SK-N-SH (cell line): ENCODE measurements at regions not wholly inside any gene's neighbourhood (a gene's known extent, or its start where the extent isn't known, plus 50 kb on each side); places are given as distances from the start of the nearest gene placed in this dataset.
"Not testable (repeated sequence)": the region's sequence is repeated elsewhere in the genome, so short reads cannot be mapped to it uniquely, and the experiment has no call there.

Source experiments
- CHD2 ChIP-seq: fragments of 150-350 bp; IDR thresholded peaks from 2 replicates; pipeline ENCODE4 v1.6.1; 2018; ENCODE audit warnings: low read length; ENCODE audit not compliant: partially characterized antibody
- EP300 ChIP-seq, 2 experiments: IDR thresholded peaks; 2 replicates each; pipeline versions ENCODE4 v1.4.0 to v1.6.1; 2012; ENCODE audit warnings: borderline replicate concordance in 1 of 2, low read depth in 1 of 2, low read length in 1 of 2
- EZH2phosphoT487 ChIP-seq: fragments of 200-600 bp; sonication (generic); IDR thresholded peaks from 2 replicates; pipeline ENCODE4 v1.6.1; 2017; ENCODE audit warnings: low read depth, mixed run types, mild to moderate bottlenecking, antibody characterized with exemption, moderate library complexity, borderline replicate concordance
- MXI1 ChIP-seq: IDR thresholded peaks from 2 replicates; pipeline ENCODE4 v1.6.1; 2012; ENCODE audit warnings: mild to moderate bottlenecking, low read depth, low read length, improper control_type of control experiment
- POLR2AphosphoS5 ChIP-seq: IDR thresholded peaks from 2 replicates; pipeline ENCODE4 v1.6.1; 2012; ENCODE audit warnings: low read depth, low read length
- TAF1 ChIP-seq: IDR thresholded peaks from 2 replicates; pipeline ENCODE4 v1.6.1; 2012; ENCODE audit warnings: low read depth, mild to moderate bottlenecking, low read length, moderate library complexity, borderline replicate concordance
- TEAD4 ChIP-seq: IDR thresholded peaks from 2 replicates; pipeline ENCODE4 v1.4.0; 2012; ENCODE audit warnings: mild to moderate bottlenecking, borderline replicate concordance; ENCODE audit not compliant: insufficient read depth
- YY1 ChIP-seq: IDR thresholded peaks from 2 replicates; pipeline ENCODE4 v1.4.0; 2012; ENCODE audit warnings: low read depth, mild to moderate bottlenecking
- TF ChIP-seq, protein P1 (sequence below): fragments of 200-600 bp; sonication (generic); IDR thresholded peaks from 2 replicates; pipeline ENCODE4 v1.6.1; 2017; ENCODE audit warnings: antibody characterized with exemption, mild to moderate bottlenecking, moderate library complexity
- TF ChIP-seq, protein P2 (sequence below): fragments of 150-350 bp; IDR thresholded peaks from 2 replicates; pipeline ENCODE4 v1.6.1; 2016; ENCODE audit warnings: mild to moderate bottlenecking, low read depth, low read length
- TF ChIP-seq, protein P3 (sequence below): fragments of 150-350 bp; IDR thresholded peaks from 2 replicates; pipeline ENCODE4 v1.6.1; 2017; ENCODE audit warnings: antibody characterized with exemption, low read length, low read depth, borderline replicate concordance

DNA sequence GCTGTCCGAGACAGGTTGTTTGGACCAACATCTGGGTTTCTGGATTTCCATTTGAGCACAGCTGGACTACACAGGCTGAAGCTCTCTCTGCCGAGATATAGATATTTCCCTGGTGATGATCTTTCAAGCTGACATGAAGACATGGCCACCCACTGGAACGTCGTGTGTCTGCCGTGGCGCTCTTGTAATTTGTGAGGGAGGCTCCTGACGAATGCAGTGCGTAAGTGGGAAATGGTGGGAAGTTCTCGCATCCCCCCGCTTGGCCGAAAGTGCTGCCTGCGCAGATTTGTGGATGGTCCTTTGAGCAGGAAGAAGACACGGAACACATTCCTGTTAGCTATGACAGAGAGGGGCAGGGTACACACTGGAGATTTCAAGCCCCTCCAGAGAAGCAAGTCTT is 176.2 kb upstream of the OSBPL11 start:
- TF ChIP-seq YY1; CHD2; TEAD4; EP300 (IDR thresholded peaks at IDR 0.05; ENCODE audit: borderline replicate concordance in 1 of 2, low read depth in 1 of 2, low read length in 1 of 2); TAF1; EZH2phosphoT487; MXI1; POLR2AphosphoS5: not testable (repeated sequence)
- TF ChIP-seq, protein P1, sequence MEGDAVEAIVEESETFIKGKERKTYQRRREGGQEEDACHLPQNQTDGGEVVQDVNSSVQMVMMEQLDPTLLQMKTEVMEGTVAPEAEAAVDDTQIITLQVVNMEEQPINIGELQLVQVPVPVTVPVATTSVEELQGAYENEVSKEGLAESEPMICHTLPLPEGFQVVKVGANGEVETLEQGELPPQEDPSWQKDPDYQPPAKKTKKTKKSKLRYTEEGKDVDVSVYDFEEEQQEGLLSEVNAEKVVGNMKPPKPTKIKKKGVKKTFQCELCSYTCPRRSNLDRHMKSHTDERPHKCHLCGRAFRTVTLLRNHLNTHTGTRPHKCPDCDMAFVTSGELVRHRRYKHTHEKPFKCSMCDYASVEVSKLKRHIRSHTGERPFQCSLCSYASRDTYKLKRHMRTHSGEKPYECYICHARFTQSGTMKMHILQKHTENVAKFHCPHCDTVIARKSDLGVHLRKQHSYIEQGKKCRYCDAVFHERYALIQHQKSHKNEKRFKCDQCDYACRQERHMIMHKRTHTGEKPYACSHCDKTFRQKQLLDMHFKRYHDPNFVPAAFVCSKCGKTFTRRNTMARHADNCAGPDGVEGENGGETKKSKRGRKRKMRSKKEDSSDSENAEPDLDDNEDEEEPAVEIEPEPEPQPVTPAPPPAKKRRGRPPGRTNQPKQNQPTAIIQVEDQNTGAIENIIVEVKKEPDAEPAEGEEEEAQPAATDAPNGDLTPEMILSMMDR = not testable (repeated sequence)
- TF ChIP-seq, protein P2, sequence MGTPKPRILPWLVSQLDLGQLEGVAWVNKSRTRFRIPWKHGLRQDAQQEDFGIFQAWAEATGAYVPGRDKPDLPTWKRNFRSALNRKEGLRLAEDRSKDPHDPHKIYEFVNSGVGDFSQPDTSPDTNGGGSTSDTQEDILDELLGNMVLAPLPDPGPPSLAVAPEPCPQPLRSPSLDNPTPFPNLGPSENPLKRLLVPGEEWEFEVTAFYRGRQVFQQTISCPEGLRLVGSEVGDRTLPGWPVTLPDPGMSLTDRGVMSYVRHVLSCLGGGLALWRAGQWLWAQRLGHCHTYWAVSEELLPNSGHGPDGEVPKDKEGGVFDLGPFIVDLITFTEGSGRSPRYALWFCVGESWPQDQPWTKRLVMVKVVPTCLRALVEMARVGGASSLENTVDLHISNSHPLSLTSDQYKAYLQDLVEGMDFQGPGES = not testable (repeated sequence)
- TF ChIP-seq, protein P3, sequence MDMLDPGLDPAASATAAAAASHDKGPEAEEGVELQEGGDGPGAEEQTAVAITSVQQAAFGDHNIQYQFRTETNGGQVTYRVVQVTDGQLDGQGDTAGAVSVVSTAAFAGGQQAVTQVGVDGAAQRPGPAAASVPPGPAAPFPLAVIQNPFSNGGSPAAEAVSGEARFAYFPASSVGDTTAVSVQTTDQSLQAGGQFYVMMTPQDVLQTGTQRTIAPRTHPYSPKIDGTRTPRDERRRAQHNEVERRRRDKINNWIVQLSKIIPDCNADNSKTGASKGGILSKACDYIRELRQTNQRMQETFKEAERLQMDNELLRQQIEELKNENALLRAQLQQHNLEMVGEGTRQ = not testable (repeated sequence)
